H9 (cell line): ENCODE measurements at regions not wholly inside any gene's neighbourhood (a gene's known extent, or its start where the extent isn't known, plus 50 kb on each side); places are given as distances from the start of the nearest gene placed in this dataset.

Source experiments
- DNase-seq: peaks from one replicate; pipeline ENCODE4 v3.0.0-alpha.2; 2017
- H2AFZ ChIP-seq: one replicate; pipeline ENCODE4 v1.6.1; 2013; ENCODE audit warnings: mild to moderate bottlenecking, low read length, control low read depth, moderate library complexity
- H2AK5ac ChIP-seq: 2 replicates; pipeline ENCODE4 v1.6.1; 2013; ENCODE audit warnings: low read length, control low read depth, mixed read lengths; ENCODE audit not compliant: insufficient read length
- H2BK120ac ChIP-seq: one replicate; pipeline ENCODE4 v1.6.1; 2013; ENCODE audit warnings: low read depth, mild to moderate bottlenecking, low read length, control low read depth, inconsistent platforms; ENCODE audit not compliant: poor library complexity, severe bottlenecking
- H2BK12ac ChIP-seq: 2 replicates; pipeline ENCODE4 v1.6.1; 2013; ENCODE audit warnings: low read length, control low read depth, mixed read lengths, low read depth; ENCODE audit not compliant: insufficient read length
- H2BK15ac ChIP-seq: 2 replicates; pipeline ENCODE4 v1.6.1; 2013; ENCODE audit warnings: low read depth, low read length, control low read depth
- H2BK20ac ChIP-seq: one replicate; pipeline ENCODE4 v1.6.1; 2013; ENCODE audit warnings: low read depth, mild to moderate bottlenecking, low read length, control low read depth, inconsistent platforms; ENCODE audit not compliant: poor library complexity, severe bottlenecking
- H2BK5ac ChIP-seq: 2 replicates; pipeline ENCODE4 v1.6.1; 2013; ENCODE audit warnings: low read length, control low read depth, mixed read lengths; ENCODE audit not compliant: insufficient read length
- H3K14ac ChIP-seq: 2 replicates; pipeline ENCODE4 v1.6.1; 2013; ENCODE audit warnings: low read length, control low read depth; ENCODE audit not compliant: insufficient read depth
- H3K18ac ChIP-seq: 2 replicates; pipeline ENCODE4 v1.6.1; 2013; ENCODE audit warnings: low read depth, mild to moderate bottlenecking, mixed read lengths, low read length, control low read depth; ENCODE audit not compliant: insufficient read length
- H3K23ac ChIP-seq: 2 replicates; pipeline ENCODE4 v1.6.1; 2013; ENCODE audit warnings: low read length, control low read depth, mixed read lengths, low read depth; ENCODE audit not compliant: insufficient read length
- H3K23me2 ChIP-seq: 2 replicates; pipeline ENCODE4 v1.6.1; 2013; ENCODE audit warnings: low read depth, mild to moderate bottlenecking, mixed read lengths, low read length, control low read depth; ENCODE audit not compliant: insufficient read length, poor library complexity, severe bottlenecking
- H3K27ac ChIP-seq: 2 replicates; pipeline ENCODE4 v1.5.1; 2013; ENCODE audit warnings: low read length, control low read depth, mixed read lengths, low read depth; ENCODE audit not compliant: insufficient read length
- H3K27me3 ChIP-seq: 2 replicates; pipeline ENCODE4 v1.6.1; 2013; ENCODE audit warnings: low read length, control low read depth, inconsistent platforms; ENCODE audit not compliant: insufficient read depth
- H3K4ac ChIP-seq: 2 replicates; pipeline ENCODE4 v1.6.1; 2013; ENCODE audit warnings: low read depth, mild to moderate bottlenecking, control low read depth, inconsistent platforms, low read length, moderate library complexity
- H3K4me1 ChIP-seq: 2 replicates; pipeline ENCODE4 v1.6.1; 2013; ENCODE audit warnings: low read length, control low read depth, inconsistent platforms; ENCODE audit not compliant: insufficient read depth
- H3K4me2 ChIP-seq: 2 replicates; pipeline ENCODE4 v1.6.1; 2013; ENCODE audit warnings: low read length, control low read depth, mixed read lengths; ENCODE audit not compliant: insufficient read length, insufficient read depth
- H3K56ac ChIP-seq: 2 replicates; pipeline ENCODE4 v1.6.1; 2013; ENCODE audit warnings: low read depth, mild to moderate bottlenecking, mixed read lengths, low read length, control low read depth; ENCODE audit not compliant: insufficient read length
- H3K79me1 ChIP-seq: 2 replicates; pipeline ENCODE4 v1.6.1; 2013; ENCODE audit warnings: low read depth, mild to moderate bottlenecking, moderate library complexity, low read length, control low read depth, inconsistent platforms; ENCODE audit not compliant: insufficient read depth, poor library complexity, severe bottlenecking
- H3K79me2 ChIP-seq: 2 replicates; pipeline ENCODE4 v1.6.1; 2013; ENCODE audit warnings: low read length, control low read depth, inconsistent platforms; ENCODE audit not compliant: insufficient read depth
- H3K9ac ChIP-seq: 2 replicates; pipeline ENCODE4 v1.6.1; 2013; ENCODE audit warnings: low read length, control low read depth, mixed read lengths; ENCODE audit not compliant: insufficient read length; ENCODE audit errors: extremely low read depth
- H3K9me3 ChIP-seq: one replicate; pipeline ENCODE4 v1.6.1; 2013; ENCODE audit warnings: low read depth, low read length, inconsistent platforms; ENCODE audit not compliant: control insufficient read depth
- H3T11ph ChIP-seq: one replicate; pipeline ENCODE4 v1.6.1; 2013; ENCODE audit warnings: mild to moderate bottlenecking, low read length, control low read depth, inconsistent platforms
- H4K20me1 ChIP-seq: one replicate; pipeline ENCODE4 v1.6.1; 2013; ENCODE audit not compliant: control insufficient read depth, insufficient read length, insufficient read depth
- H4K5ac ChIP-seq: 2 replicates; pipeline ENCODE4 v1.6.1; 2013; ENCODE audit warnings: low read depth, mild to moderate bottlenecking, mixed read lengths, low read length, control low read depth; ENCODE audit not compliant: insufficient read length
- H4K8ac ChIP-seq: replicated peaks from 2 replicates; pipeline ENCODE4 v1.6.1; 2013; ENCODE audit warnings: low read length, control low read depth, mixed read lengths, low read depth; ENCODE audit not compliant: insufficient read length
- H4K91ac ChIP-seq: 2 replicates; pipeline ENCODE4 v1.6.1; 2013; ENCODE audit warnings: low read depth, mild to moderate bottlenecking, moderate library complexity, mixed read lengths, low read length, control low read depth; ENCODE audit not compliant: insufficient read length
- H3K27ac Mint-ChIP-seq, 3 experiments: 2 replicates in 2 of 3; 3 replicates in 1 of 3; pipeline ENCODE4 v1.8.0; 2020 to 2021; ENCODE audit warnings: mixed read lengths in 3 of 3, mild to moderate bottlenecking in 1 of 3, moderate library complexity in 1 of 3
- H3K27me3 Mint-ChIP-seq: 2 replicates; pipeline ENCODE4 v1.8.0; 2021; ENCODE audit warnings: low read depth, mild to moderate bottlenecking, moderate library complexity, mixed read lengths
- H3K36me3 Mint-ChIP-seq, 3 experiments: 2 replicates in 2 of 3; 3 replicates in 1 of 3; pipeline ENCODE4 v1.8.0; 2020 to 2021; ENCODE audit warnings: low read depth in 3 of 3, mixed read lengths in 3 of 3; ENCODE audit not compliant: insufficient read depth in 1 of 3
- H3K4me1 Mint-ChIP-seq, 2 experiments: 2 replicates each; pipeline ENCODE4 v1.8.0; 2020; ENCODE audit warnings: mixed read lengths in 2 of 2
- H3K4me3 Mint-ChIP-seq, 2 experiments: 2 replicates in 1 of 2; 3 replicates in 1 of 2; pipeline ENCODE4 v1.8.0; 2020 to 2021; ENCODE audit warnings: mild to moderate bottlenecking in 2 of 2, mixed read lengths in 2 of 2, moderate library complexity in 1 of 2
- H3K9me3 Mint-ChIP-seq, 2 experiments: 2 replicates in 1 of 2; 3 replicates in 1 of 2; pipeline ENCODE4 v1.8.0; 2020; ENCODE audit warnings: mild to moderate bottlenecking in 2 of 2, mixed read lengths in 2 of 2, moderate library complexity in 1 of 2
- CTCF ChIP-seq: fragments of 200-600 bp; sonication (generic); conservative IDR thresholded peaks from 3 replicates; pipeline ENCODE4 v1.8.0; 2021; ENCODE audit warnings: antibody characterized with exemption, mild to moderate bottlenecking
- WGBS: extraction: QIAGEN DNeasy Blood & Tissue Kit; methylation state at CpG from one replicate; pipeline ENCODE4 v1.1.7; 2013; ENCODE audit warnings: missing lambda C conversion rate, low lambda C conversion rate, mixed read lengths; ENCODE audit not compliant: insufficient read length; ENCODE audit errors: extremely low coverage; 5-methylcytosine and 5-hydroxymethylcytosine counted together

- no peaks in the 10 kb centered on the region for H3K79me1 ChIP-seq
- H4K20me1 ChIP-seq = no peaks in the 10 kb centered on the region
- WGBS = no CpG with 5 or more reads among the region's 3 CpGs
- H3K14ac ChIP-seq = no peak overlapping the region
- H3K4ac ChIP-seq = no peak overlapping the region
- Mint-ChIP-seq H3K27me3 (no peaks in the 10 kb centered on the region), H3K27ac (no peak overlapping the region), H3K4me3 (no peak overlapping the region), H3K36me3 (peaks cover 6 to 9% (median 7%) of the 10 kb centered on the region in 3 experiments; a peak in 6 of 7 replicates), H3K4me1 (0 out of 4 replicates have a peak, but pooled peaks cover 0 to 4% of the 10 kb centered on the region in 2 experiments), H3K9me3 (peaks cover 9 to 14% of the 10 kb centered on the region in 2 experiments; a peak in 4 of 5 replicates)
- no peak overlapping the region for H3K9ac ChIP-seq
- H3T11ph ChIP-seq = no peak overlapping the region
- no peak overlapping the region for H3K18ac ChIP-seq
- no peak overlapping the region for H4K5ac ChIP-seq
- no peak for TF ChIP-seq CTCF
- no peaks in the 10 kb centered on the region for H3K27me3 ChIP-seq
- no peaks in the 10 kb centered on the region for H3K9me3 ChIP-seq
- H3K56ac ChIP-seq = no peak overlapping the region
- H3K23me2 ChIP-seq = no peaks in the 10 kb centered on the region
- no peak overlapping the region for H2BK20ac ChIP-seq
- no peak overlapping the region for H2AK5ac ChIP-seq
- no peak overlapping the region for H4K91ac ChIP-seq
- no peak overlapping the region for H4K8ac ChIP-seq
- DNase-seq = no peak
- H2AFZ ChIP-seq = no peak overlapping the region
- H3K27ac ChIP-seq = no peak overlapping the region
- H3K23ac ChIP-seq = no peak overlapping the region
- H3K4me2 ChIP-seq = no peak overlapping the region
- no peak overlapping the region for H2BK120ac ChIP-seq
- H3K79me2 ChIP-seq = no peaks in the 10 kb centered on the region
- H2BK15ac ChIP-seq = no peak overlapping the region
- H2BK5ac ChIP-seq = no peak overlapping the region
- H3K4me1 ChIP-seq = no peaks in the 10 kb centered on the region
- H2BK12ac ChIP-seq = no peak overlapping the region
Observed at GRCh38 chr3:152959307-152959706, 124.4 kb downstream of the P2RY1 start.
